H1 (cell line): ENCODE measurements at regions not wholly inside any gene's neighbourhood (a gene's known extent, or its start where the extent isn't known, plus 50 kb on each side); places are given as distances from the start of the nearest gene placed in this dataset.

ENCODE experiments used
- CTCF ChIA-PET: fragments of 300-600 bp; sonication (Branson Sonifier 250); formaldehyde crosslinking; loops from one replicate; lab custom pipeline; 2021; ENCODE audit not compliant: partially characterized antibody; lab: Charles Lee
- POLR2A ChIA-PET: fragments of 300-600 bp; sonication (Branson Sonifier 250); formaldehyde crosslinking; loops from one replicate; lab custom pipeline; 2021; ENCODE audit warnings: inconsistent platforms; ENCODE audit not compliant: partially characterized antibody; lab: Charles Lee
- DNase-seq, 2 experiments: peaks; one replicate each; pipeline versions ENCODE4 v3.0.0 to v3.0.0-alpha.2; 2010 to 2022; ENCODE audit warnings: low spot score in 2 of 2, low read depth in 1 of 2, mixed read lengths in 1 of 2
- FAIRE-seq: peaks from 2 replicates; lab custom pipeline; 2011; peaks lifted over from hg19 to GRCh38; lab: Jason Lieb, UNC
- H2AFZ ChIP-seq: 2 replicates; pipeline ENCODE4 v1.8.1; 2012; ENCODE audit warnings: low read length, inconsistent platforms
- H2AK5ac ChIP-seq: 2 replicates; pipeline ENCODE4 v1.6.1; 2013; ENCODE audit warnings: low read depth, low read length
- H2BK120ac ChIP-seq: replicated peaks from 2 replicates; pipeline ENCODE3; 2013; ENCODE audit warnings: low read depth, low read length, inconsistent platforms
- H2BK12ac ChIP-seq: 2 replicates; pipeline ENCODE4 v1.6.1; 2013; ENCODE audit warnings: low read depth, low read length
- H2BK15ac ChIP-seq: 2 replicates; pipeline ENCODE4 v1.6.1; 2013; ENCODE audit warnings: low read length
- H2BK20ac ChIP-seq: 2 replicates; pipeline ENCODE4 v1.6.1; 2013; ENCODE audit warnings: low read length
- H2BK5ac ChIP-seq: 2 replicates; pipeline ENCODE4 v1.6.1; 2013; ENCODE audit warnings: low read depth, low read length
- H3K14ac ChIP-seq: 2 replicates; pipeline ENCODE4 v1.6.1; 2013; ENCODE audit warnings: inconsistent platforms; ENCODE audit not compliant: insufficient read length
- H3K18ac ChIP-seq: 2 replicates; pipeline ENCODE4 v1.6.1; 2013; ENCODE audit warnings: low read length; ENCODE audit errors: extremely low read depth
- H3K23ac ChIP-seq: 2 replicates; pipeline ENCODE4 v1.6.1; 2013; ENCODE audit warnings: inconsistent platforms; ENCODE audit not compliant: insufficient read length
- H3K23me2 ChIP-seq: 2 replicates; pipeline ENCODE4 v1.6.1; 2013; ENCODE audit warnings: low read depth, low read length
- H3K27ac ChIP-seq: 2 replicates; pipeline ENCODE4 v1.6.1; 2011; ENCODE audit warnings: low read depth, low read length, inconsistent platforms
- H3K27me3 ChIP-seq, 4 experiments: replicated peaks in 1 of 4; 1 replicate in 1 of 4; 2 replicates in 3 of 4; pipeline versions ENCODE4 v1.6.1 to v1.8.1; 2011 to 2013; ENCODE audit warnings: low read length in 3 of 4, mild to moderate bottlenecking in 3 of 4, inconsistent platforms in 2 of 4, mixed read lengths in 2 of 4, moderate library complexity in 1 of 4; ENCODE audit not compliant: control insufficient read depth in 3 of 4, insufficient read depth in 3 of 4; ENCODE audit errors: extremely low read depth in 1 of 4
- H3K36me3 ChIP-seq, 4 experiments: 2 replicates each; pipeline versions ENCODE4 v1.6.1 to v1.8.1; 2011 to 2013; ENCODE audit warnings: mild to moderate bottlenecking in 4 of 4, low read length in 3 of 4, moderate library complexity in 2 of 4, control low read depth in 1 of 4, inconsistent platforms in 1 of 4; ENCODE audit not compliant: insufficient read depth in 4 of 4, control insufficient read depth in 2 of 4
- H3K4ac ChIP-seq: replicated peaks from 2 replicates; pipeline ENCODE3; 2013; ENCODE audit warnings: low read length, low read depth, mixed read lengths, inconsistent platforms; ENCODE audit not compliant: insufficient read length
- H3K4me1 ChIP-seq, 4 experiments: replicated peaks in 1 of 4; 1 replicate in 1 of 4; 2 replicates in 3 of 4; pipeline versions ENCODE4 v1.6.1 to v1.8.1; 2011 to 2013; ENCODE audit warnings: low read length in 3 of 4, inconsistent platforms in 2 of 4, mixed read lengths in 1 of 4; ENCODE audit not compliant: insufficient read depth in 4 of 4, control insufficient read depth in 3 of 4
- H3K4me2 ChIP-seq, 2 experiments: 2 replicates each; pipeline versions ENCODE4 v1.6.1 to v1.8.1; 2011 to 2013; ENCODE audit warnings: low read depth in 2 of 2, low read length in 2 of 2, control low read depth in 1 of 2, inconsistent platforms in 1 of 2, mild to moderate bottlenecking in 1 of 2; ENCODE audit not compliant: insufficient read depth in 1 of 2
- H3K4me3 ChIP-seq, 4 experiments: fragments of 200-600, 300-600 bp in 1 of 4; sonication (generic), shearing (Covaris generic), sonication (Bioruptor Twin) in 1 of 4; 2 replicates each; pipeline versions ENCODE4 v1.5.1 to v1.8.1; 2011 to 2016; ENCODE audit warnings: low read length in 4 of 4, low read depth in 3 of 4, control low read depth in 2 of 4, inconsistent platforms in 2 of 4, mild to moderate bottlenecking in 2 of 4, mixed read lengths in 1 of 4, moderate library complexity in 1 of 4; ENCODE audit not compliant: insufficient read depth in 2 of 4; ENCODE audit errors: extremely low read depth in 1 of 4
- H3K56ac ChIP-seq: replicated peaks from 2 replicates; pipeline ENCODE3; 2013; ENCODE audit warnings: low read depth, mild to moderate bottlenecking, mixed read lengths, low read length, inconsistent platforms; ENCODE audit not compliant: insufficient read length
- H3K79me1 ChIP-seq: 2 replicates; pipeline ENCODE4 v1.6.1; 2013; ENCODE audit warnings: low read depth, low read length, control low read depth
- H3K79me2 ChIP-seq, 2 experiments: 2 replicates each; pipeline versions ENCODE4 v1.6.1 to v1.8.1; 2012 to 2013; ENCODE audit warnings: low read length in 2 of 2, mild to moderate bottlenecking in 2 of 2, inconsistent platforms in 1 of 2; ENCODE audit not compliant: insufficient read depth in 2 of 2, control insufficient read depth in 1 of 2
- H3K9ac ChIP-seq, 4 experiments: replicated peaks in 1 of 4; 1 replicate in 1 of 4; 2 replicates in 3 of 4; pipeline versions ENCODE4 v1.6.1 to v1.8.1; 2011 to 2013; ENCODE audit warnings: low read depth in 3 of 4, low read length in 3 of 4, control low read depth in 2 of 4, mild to moderate bottlenecking in 2 of 4, moderate library complexity in 2 of 4, inconsistent platforms in 1 of 4; ENCODE audit errors: extremely low read depth in 1 of 4
- H3K9me3 ChIP-seq, 2 experiments: 2 replicates each; pipeline versions ENCODE4 v1.6.1 to v1.8.1; 2012 to 2013; ENCODE audit warnings: mild to moderate bottlenecking in 2 of 2, moderate library complexity in 2 of 2, control low read depth in 1 of 2, inconsistent platforms in 1 of 2, low read depth in 1 of 2, low read length in 1 of 2, mixed read lengths in 1 of 2; ENCODE audit not compliant: insufficient read depth in 2 of 2
- H4K20me1 ChIP-seq, 2 experiments: replicated peaks in 1 of 2; 2 replicates each; pipeline versions ENCODE3 to v1.8.1; 2011 to 2013; ENCODE audit warnings: inconsistent platforms in 2 of 2, low read length in 2 of 2, mild to moderate bottlenecking in 1 of 2; ENCODE audit not compliant: insufficient read depth in 2 of 2, control insufficient read depth in 1 of 2
- H4K5ac ChIP-seq: 2 replicates; pipeline ENCODE4 v1.6.1; 2013; ENCODE audit warnings: low read length, low read depth, mixed read lengths, inconsistent platforms; ENCODE audit not compliant: insufficient read length
- H4K8ac ChIP-seq: 2 replicates; pipeline ENCODE4 v1.8.0; 2013; ENCODE audit warnings: mild to moderate bottlenecking, moderate library complexity, low read length, inconsistent platforms; ENCODE audit not compliant: insufficient read depth; ENCODE audit errors: extremely low read depth
- H4K91ac ChIP-seq: replicated peaks from 2 replicates; pipeline ENCODE3; 2013; ENCODE audit warnings: low read length, mixed read lengths, inconsistent platforms; ENCODE audit not compliant: insufficient read length
- RBBP5 ChIP-seq: IDR thresholded peaks from 2 replicates; pipeline ENCODE4 v1.7.1; 2012; ENCODE audit warnings: low read depth, mild to moderate bottlenecking, inconsistent platforms, low read length, moderate library complexity, borderline replicate concordance
- WGBS, 2 experiments: shearing (Covaris generic) in 1 of 2; methylation state at CpG; one replicate each; pipeline versions ENCODE4 v1.1.6 to v1.1.7; 2013 to 2015; ENCODE audit warnings: low lambda C conversion rate in 2 of 2, mixed read lengths in 2 of 2, inconsistent platforms in 1 of 2, low coverage in 1 of 2, missing lambda C conversion rate in 1 of 2; ENCODE audit not compliant: insufficient replicate concordance in 2 of 2, insufficient coverage in 1 of 2, insufficient read length in 1 of 2; ENCODE audit errors: extremely low coverage in 1 of 2, missing lambda C conversion rate in 1 of 2; 5-methylcytosine and 5-hydroxymethylcytosine counted together

DNA sequence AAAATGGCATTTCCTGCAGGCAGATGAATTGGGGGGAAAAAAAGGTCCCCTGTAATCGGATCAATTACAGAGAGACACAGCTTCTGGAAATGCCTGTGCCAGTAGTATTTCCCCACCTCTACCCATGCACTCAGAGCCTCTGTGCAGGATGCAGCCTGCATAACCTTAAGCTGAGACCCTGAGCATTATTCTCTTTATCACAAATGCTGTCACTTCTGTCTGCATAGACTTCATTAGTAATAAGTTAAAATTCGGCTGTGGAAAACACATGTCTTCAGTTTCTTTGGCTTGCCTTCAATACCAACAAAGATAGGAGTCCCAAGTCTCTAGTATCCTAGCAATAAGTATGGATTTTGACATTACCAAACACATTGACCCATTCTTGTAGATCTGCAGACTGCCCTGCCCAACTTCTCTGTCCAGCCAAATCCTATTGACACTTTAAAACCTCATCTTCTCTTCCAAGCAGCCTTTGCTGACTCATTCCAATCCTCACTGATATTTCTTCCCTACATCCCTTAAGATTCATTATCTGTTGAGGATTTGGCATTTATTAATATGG is 70.8 kb downstream of the LUZP4 start:
- CTCF ChIA-PET, result no interaction called here
- no peak for FAIRE-seq

More for the DNA sequence above, 70.8 kb downstream of the LUZP4 start:
- Histone ChIP-seq H4K91ac (no peak overlapping the region), H2AFZ (no peak overlapping the region), H2BK5ac (no peak overlapping the region), H3K4ac (no peak overlapping the region), H2BK12ac (no peak overlapping the region), H3K79me2 (no peaks in the 10 kb centered on the region), H4K20me1 (no peaks in the 10 kb centered on the region), H2BK20ac (no peak overlapping the region), H3K4me2 (no peak overlapping the region), H2BK15ac (no peak overlapping the region), H3K9ac (no peak overlapping the region), H4K5ac (no peak overlapping the region), H3K27me3 (peaks cover 0 to 5% (median 2%) of the 10 kb centered on the region in 4 experiments; a peak in 3 of 7 replicates), H2BK120ac (no peak overlapping the region), H3K23me2 (no peaks in the 10 kb centered on the region), H3K23ac (no peak overlapping the region), H2AK5ac (no peak overlapping the region), H3K9me3 (no peaks in the 10 kb centered on the region), H4K8ac (no peak overlapping the region), H3K4me1 (no peaks in the 10 kb centered on the region), H3K18ac (no peak overlapping the region), H3K56ac (no peak overlapping the region), H3K36me3 (no peaks in the 10 kb centered on the region), H3K4me3 (no peak overlapping the region), H3K14ac (no peak overlapping the region), H3K79me1 (no peaks in the 10 kb centered on the region), H3K27ac (no peak overlapping the region)
- no peak for DNase-seq
- POLR2A ChIA-PET, result no interaction called here
- 100% methylated on average over 2 of the region's 2 CpGs; no CpG with 5 or more reads in 1 of the 2 experiments for WGBS, 2 experiments
- no peak for TF ChIP-seq RBBP5
